A549 (cell line): ENCODE measurements at regions not wholly inside any gene's neighbourhood (a gene's known extent, or its start where the extent isn't known, plus 50 kb on each side); places are given as distances from the start of the nearest gene placed in this dataset.

Experiments used
- JUN ChIP-seq, 2 experiments: fragments of >200 bp; sonication (Bioruptor Twin); formaldehyde crosslinking; IDR thresholded peaks; 2 replicates in 1 of 2; 3 replicates in 1 of 2; pipeline ENCODE4 v1.6.1; 2016 to 2017
- PBX3 ChIP-seq: IDR thresholded peaks from 2 replicates; pipeline ENCODE4 v1.6.1; 2012
- RFX5 ChIP-seq: fragments of 450-650 bp; IDR thresholded peaks from 2 replicates; pipeline ENCODE4 v1.7.1; 2014; ENCODE audit warnings: antibody characterized with exemption, mild to moderate bottlenecking, moderate library complexity

DNA sequence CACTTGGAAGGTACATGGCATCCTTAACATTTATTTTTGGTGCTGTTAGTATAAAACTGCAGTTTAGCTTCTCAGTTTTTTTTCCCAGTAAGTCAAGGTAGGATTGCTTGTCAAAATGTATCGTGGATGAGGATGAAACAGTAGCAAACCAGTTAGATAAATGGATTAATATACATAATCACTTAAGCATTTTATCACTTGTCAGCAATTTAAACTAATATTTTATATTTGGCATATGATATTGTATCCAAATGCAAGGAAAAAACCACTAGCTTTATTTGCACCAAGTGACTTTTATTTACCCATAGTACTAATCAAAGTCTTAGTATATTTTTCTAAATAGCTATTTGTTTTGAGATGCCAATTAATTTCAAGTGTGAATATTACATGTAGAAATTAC, 137.7 kb upstream of the XIRP2 start:
- TF ChIP-seq JUN (IDR thresholded peaks at IDR 0.05) = no peak
- TF ChIP-seq RFX5 = no peak
- no peak for TF ChIP-seq PBX3
